GM23338 (cell line): ENCODE measurements at regions not wholly inside any gene's neighbourhood (a gene's known extent, or its start where the extent isn't known, plus 50 kb on each side); places are given as distances from the start of the nearest gene placed in this dataset.

Experiments used
- CREB1 ChIP-seq: fragments of 250-450 bp; sonication (Bioruptor Pico); IDR thresholded peaks from 2 replicates; pipeline ENCODE4 v1.5.0; 2020; ENCODE audit warnings: low read depth, mild to moderate bottlenecking, moderate library complexity
- EZH2 ChIP-seq: fragments of 200-600 bp; sonication (generic); IDR thresholded peaks from one replicate; pipeline ENCODE4 v1.8.0; 2017; ENCODE audit warnings: antibody characterized with exemption, mild to moderate bottlenecking, low read depth; ENCODE audit not compliant: unreplicated experiment
- EZH2phosphoT487 ChIP-seq: fragments of 200-600 bp; sonication (generic); IDR thresholded peaks from one replicate; pipeline ENCODE4 v1.8.1; 2018; ENCODE audit warnings: antibody characterized with exemption; ENCODE audit not compliant: unreplicated experiment
- JUNB ChIP-seq: IDR thresholded peaks from one replicate; pipeline ENCODE4 v1.6.1; 2016; ENCODE audit warnings: antibody characterized with exemption; ENCODE audit not compliant: unreplicated experiment
- NANOG ChIP-seq: IDR thresholded peaks from 2 replicates; pipeline ENCODE4 v1.6.1; 2016; ENCODE audit warnings: antibody characterized with exemption, borderline replicate concordance
- POLR2AphosphoS5 ChIP-seq: IDR thresholded peaks from 2 replicates; pipeline ENCODE4 v1.6.1; 2016; ENCODE audit warnings: antibody characterized with exemption, low read depth
- REST ChIP-seq: IDR thresholded peaks from one replicate; pipeline ENCODE4 v1.6.1; 2018; ENCODE audit warnings: antibody characterized with exemption; ENCODE audit not compliant: unreplicated experiment
- STAT1 ChIP-seq: IDR thresholded peaks from one replicate; pipeline ENCODE4 v1.6.1; 2016; ENCODE audit warnings: antibody characterized with exemption; ENCODE audit not compliant: unreplicated experiment
- ZNF114 ChIP-seq: fragments of 250-450 bp; sonication (Bioruptor Pico); IDR thresholded peaks from 2 replicates; pipeline ENCODE4 v1.5.0; 2020; ENCODE audit warnings: mild to moderate bottlenecking, moderate library complexity
- ZNF331 ChIP-seq: fragments of 250-450 bp; sonication (Bioruptor Pico); IDR thresholded peaks from 2 replicates; pipeline ENCODE4 v1.5.0; 2020; ENCODE audit warnings: low read depth, mild to moderate bottlenecking, moderate library complexity
- TF ChIP-seq, protein P1 (sequence below), 2 experiments: fragments of 200-600 bp in 1 of 2; sonication (generic) in 1 of 2; conservative IDR thresholded peaks; 2 replicates each; pipeline versions ENCODE4 v1.5.1 to v1.6.1; 2016 to 2017; ENCODE audit warnings: antibody characterized with exemption in 2 of 2, low read depth in 2 of 2, mild to moderate bottlenecking in 2 of 2, moderate library complexity in 1 of 2
- TF ChIP-seq, protein P2 (sequence below): IDR thresholded peaks from 2 replicates; pipeline ENCODE4 v1.6.1; 2016; ENCODE audit warnings: antibody characterized with exemption

DNA sequence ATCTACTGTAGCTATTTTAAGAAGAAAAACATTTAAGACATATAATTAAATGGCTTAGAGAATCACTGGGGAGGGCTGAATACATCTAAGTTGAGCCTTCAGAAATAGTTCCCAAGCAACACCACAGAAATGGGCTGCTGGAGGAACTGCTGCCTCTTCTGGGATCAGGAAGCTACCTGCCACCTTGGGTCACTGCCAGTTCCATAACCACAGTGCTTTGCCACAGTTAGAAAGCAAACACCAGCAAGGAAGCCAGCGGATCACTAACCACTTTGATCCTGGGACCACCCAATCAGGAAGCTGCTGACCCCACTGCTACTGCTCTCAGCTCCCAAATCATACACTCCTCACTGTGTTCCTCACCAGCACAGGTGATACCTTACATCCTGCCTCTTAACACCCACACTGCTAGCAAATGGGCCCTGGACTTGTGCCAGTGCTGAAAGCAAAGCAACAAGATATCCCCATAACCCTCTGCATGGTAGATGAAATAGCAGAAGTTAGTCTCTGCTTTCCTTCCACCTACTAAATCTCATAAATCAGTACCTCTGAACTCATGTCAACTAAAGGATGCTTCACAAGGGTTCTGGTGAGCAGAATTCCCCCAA lies 346.9 kb downstream of the DEPDC1B start:
- TF ChIP-seq, protein P1, sequence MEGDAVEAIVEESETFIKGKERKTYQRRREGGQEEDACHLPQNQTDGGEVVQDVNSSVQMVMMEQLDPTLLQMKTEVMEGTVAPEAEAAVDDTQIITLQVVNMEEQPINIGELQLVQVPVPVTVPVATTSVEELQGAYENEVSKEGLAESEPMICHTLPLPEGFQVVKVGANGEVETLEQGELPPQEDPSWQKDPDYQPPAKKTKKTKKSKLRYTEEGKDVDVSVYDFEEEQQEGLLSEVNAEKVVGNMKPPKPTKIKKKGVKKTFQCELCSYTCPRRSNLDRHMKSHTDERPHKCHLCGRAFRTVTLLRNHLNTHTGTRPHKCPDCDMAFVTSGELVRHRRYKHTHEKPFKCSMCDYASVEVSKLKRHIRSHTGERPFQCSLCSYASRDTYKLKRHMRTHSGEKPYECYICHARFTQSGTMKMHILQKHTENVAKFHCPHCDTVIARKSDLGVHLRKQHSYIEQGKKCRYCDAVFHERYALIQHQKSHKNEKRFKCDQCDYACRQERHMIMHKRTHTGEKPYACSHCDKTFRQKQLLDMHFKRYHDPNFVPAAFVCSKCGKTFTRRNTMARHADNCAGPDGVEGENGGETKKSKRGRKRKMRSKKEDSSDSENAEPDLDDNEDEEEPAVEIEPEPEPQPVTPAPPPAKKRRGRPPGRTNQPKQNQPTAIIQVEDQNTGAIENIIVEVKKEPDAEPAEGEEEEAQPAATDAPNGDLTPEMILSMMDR (conservative IDR thresholded peaks at IDR 0.05; ENCODE audit: low read depth in 2 of 2): no peak
- no peak for TF ChIP-seq JUNB
- no peak for TF ChIP-seq CREB1 (CRISPR knock-in tag)
- no peak for TF ChIP-seq EZH2
- TF ChIP-seq, protein P2, sequence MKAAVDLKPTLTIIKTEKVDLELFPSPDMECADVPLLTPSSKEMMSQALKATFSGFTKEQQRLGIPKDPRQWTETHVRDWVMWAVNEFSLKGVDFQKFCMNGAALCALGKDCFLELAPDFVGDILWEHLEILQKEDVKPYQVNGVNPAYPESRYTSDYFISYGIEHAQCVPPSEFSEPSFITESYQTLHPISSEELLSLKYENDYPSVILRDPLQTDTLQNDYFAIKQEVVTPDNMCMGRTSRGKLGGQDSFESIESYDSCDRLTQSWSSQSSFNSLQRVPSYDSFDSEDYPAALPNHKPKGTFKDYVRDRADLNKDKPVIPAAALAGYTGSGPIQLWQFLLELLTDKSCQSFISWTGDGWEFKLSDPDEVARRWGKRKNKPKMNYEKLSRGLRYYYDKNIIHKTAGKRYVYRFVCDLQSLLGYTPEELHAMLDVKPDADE: no peak
- TF ChIP-seq POLR2AphosphoS5: no peak
- no peak for TF ChIP-seq REST
- TF ChIP-seq STAT1: no peak
- TF ChIP-seq EZH2phosphoT487: no peak
- TF ChIP-seq ZNF114 (CRISPR knock-in tag): no peak
- TF ChIP-seq ZNF331 (CRISPR knock-in tag): no peak
- no peak for TF ChIP-seq NANOG
